IPS-18c (cell line): ENCODE measurements at regions not wholly inside any gene's neighbourhood (a gene's known extent, or its start where the extent isn't known, plus 50 kb on each side); places are given as distances from the start of the nearest gene placed in this dataset.
"Not testable (repeated sequence)": the region's sequence is repeated elsewhere in the genome, so short reads cannot be mapped to it uniquely, and the experiment has no call there.

Experiments used
- H3K4me3 ChIP-seq: 2 replicates; pipeline ENCODE4 v1.7.0; 2013; ENCODE audit warnings: low read depth, mild to moderate bottlenecking, low read length, moderate library complexity; ENCODE audit not compliant: insufficient read depth
- H3K9me3 ChIP-seq: one replicate; pipeline ENCODE4 v1.6.1; 2013; ENCODE audit warnings: mild to moderate bottlenecking, low read length, moderate library complexity; ENCODE audit not compliant: control insufficient read depth, insufficient read depth

DNA sequence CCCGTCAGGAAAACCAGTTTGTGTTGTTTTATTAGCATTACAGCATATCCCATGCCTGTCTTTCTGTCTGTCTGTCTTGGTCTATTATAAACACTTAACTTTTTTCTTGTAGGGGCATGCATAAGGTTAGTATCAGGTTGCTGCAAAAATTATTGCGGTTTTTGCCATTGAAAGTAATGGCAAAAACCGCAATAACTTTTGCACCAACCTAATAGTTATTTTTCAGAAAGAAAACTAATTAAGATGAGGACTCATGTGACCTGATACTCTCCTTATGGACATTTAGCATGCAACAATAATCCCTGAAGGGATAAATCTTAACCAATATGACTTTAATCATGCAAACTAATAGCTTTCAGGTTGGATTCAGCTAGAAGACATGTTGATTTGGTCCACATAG is 326.7 kb upstream of the SUCLG2 start:
- no peak overlapping the region for H3K4me3 ChIP-seq
- no peaks in the 10 kb centered on the region for H3K9me3 ChIP-seq

DNA sequence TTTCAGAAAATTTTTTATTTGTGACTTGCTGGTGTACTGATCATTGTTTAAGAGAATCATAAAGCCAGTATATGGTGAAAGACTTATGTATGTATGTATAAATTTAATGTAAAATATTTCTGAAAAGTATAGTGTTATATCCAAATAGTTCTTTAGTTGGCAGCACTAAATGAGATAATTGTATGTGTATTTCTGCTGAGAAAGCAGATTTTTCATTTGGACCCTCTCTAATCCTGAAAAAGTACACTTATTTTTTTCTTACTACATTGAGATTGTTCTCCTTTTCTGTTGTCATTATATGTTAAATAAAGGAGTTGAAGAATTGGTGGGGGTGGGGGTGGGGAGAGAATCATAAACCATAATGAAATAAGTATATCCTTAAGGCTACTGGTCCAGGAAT is 324.9 kb upstream of the SUCLG2 start:
- Histone ChIP-seq H3K9me3 (no peaks in the 10 kb centered on the region), H3K4me3 (no peak overlapping the region)

DNA sequence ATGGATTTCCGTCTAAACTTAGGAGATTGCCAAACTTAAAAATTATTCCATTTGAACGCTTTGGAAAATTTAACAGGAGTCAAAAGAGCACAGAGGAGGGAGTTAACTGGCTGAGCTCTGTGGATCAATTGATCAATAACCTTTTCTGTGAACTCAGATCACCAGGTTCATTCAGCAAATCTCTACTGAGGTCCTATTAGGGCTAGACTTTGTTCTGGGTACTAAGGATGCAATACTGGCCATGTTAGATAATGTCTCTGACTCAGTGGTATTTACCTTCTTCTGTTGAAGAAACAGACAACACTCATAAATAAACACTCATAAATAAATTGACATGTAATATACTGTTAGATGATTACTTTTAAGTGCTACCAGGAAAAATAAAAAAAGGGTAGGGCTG is 323.4 kb upstream of the SUCLG2 start:
- no peaks in the 10 kb centered on the region for H3K9me3 ChIP-seq

DNA sequence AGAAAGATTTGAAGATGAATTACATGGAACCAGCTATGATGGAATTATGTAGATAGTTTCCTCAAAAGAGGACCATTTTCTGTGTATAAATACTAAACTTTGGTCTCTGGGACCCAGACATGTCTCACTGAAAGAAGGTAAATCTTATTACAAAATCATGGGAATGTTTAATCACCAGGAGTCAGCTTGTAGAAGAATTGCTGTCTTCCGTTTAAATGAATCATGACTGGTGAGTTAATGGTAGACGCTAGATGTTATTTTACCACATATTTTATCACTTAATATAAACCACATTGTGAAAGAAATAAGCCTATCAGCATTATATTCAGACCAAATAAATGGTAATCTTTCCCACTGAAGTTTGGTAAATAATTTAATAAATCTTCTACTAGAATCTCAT is 322.3 kb upstream of the SUCLG2 start:
- no peak overlapping the region for H3K4me3 ChIP-seq

More for the DNA sequence above, 323.4 kb upstream of the SUCLG2 start:
- H3K4me3 ChIP-seq = no peak overlapping the region

DNA sequence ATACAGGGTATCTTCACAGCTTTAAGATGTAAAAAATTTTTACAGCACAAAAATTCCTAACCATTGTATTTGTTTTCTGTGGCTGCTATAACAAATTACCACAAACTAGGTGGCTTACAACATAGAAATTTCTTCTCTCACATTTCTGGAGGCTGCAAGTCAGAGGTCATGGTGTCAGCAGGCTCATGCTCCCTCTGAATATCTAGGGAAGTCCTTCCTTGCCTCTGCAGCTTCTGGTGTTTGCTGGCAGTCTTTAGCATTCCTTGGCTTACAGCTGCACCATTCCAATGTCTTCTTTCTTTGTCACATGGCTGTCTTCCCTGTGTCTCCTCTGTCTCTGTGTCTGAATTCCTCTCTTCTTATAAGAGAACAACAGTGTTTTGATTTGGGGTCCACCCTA is 310.2 kb upstream of the SUCLG2 start:
- H3K4me3 ChIP-seq = no peak overlapping the region

More for the DNA sequence above, 322.3 kb upstream of the SUCLG2 start:
- no peaks in the 10 kb centered on the region for H3K9me3 ChIP-seq

DNA sequence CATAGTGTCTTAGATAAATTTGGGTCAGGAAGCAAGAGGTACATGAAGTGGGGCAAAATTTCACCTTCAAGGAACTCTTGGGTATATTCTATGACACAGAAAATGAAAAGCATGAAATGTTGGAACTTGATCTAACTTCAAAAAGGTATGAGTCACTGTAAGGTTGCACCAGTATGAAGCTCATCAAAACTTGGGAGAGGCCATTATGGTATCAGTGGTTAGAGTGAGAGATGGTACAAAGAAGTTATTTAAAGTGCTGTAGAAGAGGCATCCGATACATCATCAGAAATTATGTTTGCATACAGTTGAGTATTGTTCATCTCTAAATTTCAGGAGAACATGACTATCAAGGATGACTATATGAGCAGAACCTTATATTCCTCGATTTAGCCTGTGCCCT is 302.9 kb upstream of the SUCLG2 start:
- H3K4me3 ChIP-seq = no peak overlapping the region
- H3K9me3 ChIP-seq = no peaks in the 10 kb centered on the region

More for the DNA sequence above, 310.2 kb upstream of the SUCLG2 start:
- H3K9me3 ChIP-seq = no peaks in the 10 kb centered on the region

DNA sequence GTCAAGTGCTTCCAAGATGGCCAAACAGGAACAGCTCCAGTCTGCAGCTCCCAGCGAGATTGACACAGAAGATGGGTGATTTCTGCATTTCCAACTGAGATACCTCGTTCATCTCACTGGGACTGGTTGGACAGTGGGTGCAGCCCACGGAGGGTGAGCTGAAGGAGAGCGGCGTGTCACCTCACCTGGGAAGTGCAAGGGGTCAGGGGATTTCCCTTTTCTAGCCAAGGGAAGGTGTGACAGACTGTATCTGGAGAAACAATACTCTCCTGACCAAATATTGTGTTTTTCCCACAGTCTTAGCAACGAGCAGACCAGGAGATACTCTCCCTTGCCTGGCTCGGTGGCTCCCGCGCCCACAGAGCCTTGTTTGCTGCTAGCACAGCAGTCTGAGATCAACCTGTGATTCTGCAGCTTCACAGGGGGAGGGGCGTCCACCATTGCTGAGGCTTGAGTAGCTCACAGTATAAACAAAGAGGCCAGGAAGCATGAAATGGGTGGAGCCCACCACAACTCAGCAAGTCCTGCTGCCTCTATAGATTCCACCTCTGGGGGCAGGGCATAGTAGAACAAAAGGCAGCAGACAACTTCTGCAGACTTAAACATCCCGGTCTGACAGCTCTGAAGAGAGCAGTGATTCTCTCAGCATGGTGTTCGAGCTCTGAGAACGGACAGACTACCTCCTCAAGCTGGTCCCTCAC is 293.5 kb upstream of the SUCLG2 start:
- Histone ChIP-seq H3K4me3 (no peak overlapping the region), H3K9me3 (no peaks in the 10 kb centered on the region)

DNA sequence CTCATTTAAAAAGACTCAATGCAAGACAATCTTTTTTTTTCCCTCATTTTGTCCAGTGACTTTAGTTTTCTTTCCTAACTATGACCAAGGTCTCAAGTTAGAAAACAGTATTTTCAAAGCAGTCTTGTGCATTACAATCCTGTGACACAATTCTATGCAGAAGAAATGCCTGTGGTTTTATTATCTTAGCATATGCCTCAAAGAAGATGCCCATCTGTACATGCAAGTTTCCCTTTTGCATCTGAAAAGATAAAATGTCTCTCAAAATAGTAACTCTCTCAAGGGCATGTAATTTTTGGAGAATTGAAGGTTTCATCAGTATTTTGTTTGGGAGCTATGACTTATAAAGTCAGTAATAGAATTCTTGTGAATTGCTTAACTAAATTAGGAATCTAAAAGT is 292.0 kb upstream of the SUCLG2 start:
- no peak overlapping the region for H3K4me3 ChIP-seq
- H3K9me3 ChIP-seq = no peaks in the 10 kb centered on the region

DNA sequence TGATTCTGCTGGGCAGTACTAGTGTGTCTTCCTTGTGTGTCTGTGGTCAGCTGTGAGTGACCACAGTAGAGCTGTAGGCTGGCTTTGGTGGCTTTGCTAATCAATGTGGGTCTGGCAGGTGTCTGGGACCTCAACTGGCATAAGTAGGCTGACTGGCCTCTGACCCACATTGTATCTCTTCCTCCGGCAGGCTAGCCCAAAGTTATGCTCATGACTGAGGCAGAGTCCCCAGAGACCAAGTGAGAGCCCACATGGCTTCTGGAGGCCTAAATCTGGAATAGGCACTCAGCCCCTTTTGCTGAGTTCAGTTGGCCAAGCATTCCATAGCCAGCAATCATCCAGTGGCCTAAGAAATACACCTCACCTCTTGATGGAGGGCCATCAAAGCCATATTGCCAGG is 289.1 kb upstream of the SUCLG2 start:
- H3K9me3 ChIP-seq = no peaks in the 10 kb centered on the region

DNA sequence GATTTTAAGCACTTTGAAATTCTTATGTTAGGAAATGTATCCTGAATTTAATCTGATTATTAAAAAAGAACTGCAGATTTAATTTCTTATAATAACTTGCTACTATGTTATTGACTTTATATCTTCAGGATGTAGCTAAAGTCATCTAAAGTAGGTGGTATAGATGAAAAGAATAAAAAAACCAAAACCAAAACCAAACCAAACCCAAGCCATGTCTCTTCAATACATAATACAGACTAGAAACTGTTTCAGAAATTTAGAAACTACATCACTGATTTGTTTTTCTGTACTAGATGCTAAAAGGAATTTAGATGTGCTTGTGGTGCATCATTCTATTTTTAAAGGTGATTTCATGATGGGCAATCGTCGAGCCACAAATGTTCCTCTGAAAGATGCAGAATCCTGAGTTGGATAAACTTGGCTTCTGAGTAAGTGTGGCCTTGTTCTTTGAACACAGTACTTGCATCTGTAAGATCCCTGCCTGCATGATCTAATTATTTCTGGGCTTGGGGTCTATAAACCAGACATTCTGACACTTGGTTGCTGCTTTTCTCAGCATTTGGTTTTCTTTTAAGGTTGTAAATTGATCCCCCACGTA is 287.1 kb upstream of the SUCLG2 start:
- Histone ChIP-seq H3K9me3 (no peaks in the 10 kb centered on the region), H3K4me3 (no peak overlapping the region)

More for the DNA sequence above, 289.1 kb upstream of the SUCLG2 start:
- no peak overlapping the region for H3K4me3 ChIP-seq

DNA sequence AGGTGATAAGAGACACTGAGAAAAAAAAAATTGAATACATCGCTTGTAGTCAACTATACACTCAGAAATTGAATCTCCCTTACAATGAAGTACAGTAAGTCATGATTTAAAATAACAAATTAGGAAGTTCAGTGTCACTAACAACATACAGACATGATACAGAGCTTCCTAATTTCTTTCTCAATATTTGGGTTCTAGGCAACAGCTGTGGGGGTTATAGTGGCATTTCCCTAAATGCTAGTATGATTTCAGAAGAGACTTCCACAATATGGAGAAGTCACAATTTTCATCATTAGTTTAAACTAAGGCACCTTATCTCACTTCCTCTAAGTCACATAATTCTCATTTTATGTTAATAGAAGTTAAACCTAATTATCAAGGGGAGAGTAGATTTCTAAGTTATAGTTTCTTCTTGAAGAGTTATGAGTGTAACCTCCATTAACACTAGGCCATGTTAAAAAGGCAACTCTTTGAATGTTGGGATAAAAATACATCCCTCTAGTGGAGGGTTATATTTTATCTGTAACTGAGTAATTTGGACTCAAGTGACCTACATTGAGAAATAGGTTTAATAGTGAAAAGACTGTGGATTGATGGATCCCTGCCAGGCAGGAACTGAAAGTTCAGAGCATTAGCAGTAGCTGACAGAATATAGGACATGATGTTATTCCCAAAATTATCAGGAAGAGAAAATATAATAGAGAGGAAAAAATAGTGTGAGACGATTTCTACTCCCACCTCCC is 286.0 kb upstream of the SUCLG2 start:
- no peaks in the 10 kb centered on the region for H3K9me3 ChIP-seq
- no peak overlapping the region for H3K4me3 ChIP-seq

DNA sequence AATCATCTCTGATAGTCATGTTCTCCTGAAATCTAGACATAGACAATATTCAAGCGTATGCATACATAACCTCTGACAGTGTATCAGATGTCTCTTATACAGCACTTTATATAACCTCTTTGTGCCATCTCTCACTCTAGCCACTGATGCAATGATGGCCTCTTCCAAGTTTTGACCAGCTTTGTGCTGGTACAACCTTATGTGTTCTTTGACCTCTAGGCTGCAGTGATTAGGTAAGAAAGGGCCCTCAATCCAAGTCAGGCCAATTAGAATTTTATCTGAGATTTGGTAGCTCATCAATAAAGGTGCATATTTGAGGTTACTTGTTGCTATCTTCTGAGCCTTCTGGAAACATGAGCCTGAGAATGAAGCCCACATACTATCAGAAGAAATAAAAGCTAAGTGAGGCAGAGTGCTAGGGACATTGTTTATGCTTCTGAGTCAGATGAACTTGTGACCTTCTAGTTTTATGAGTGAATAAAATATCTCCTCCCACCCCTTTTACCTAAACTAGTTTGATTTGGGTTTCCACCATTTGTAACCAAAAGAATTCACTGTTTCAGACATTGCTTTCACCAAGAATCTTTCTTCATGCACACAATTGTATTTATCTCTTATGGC is 283.2 kb upstream of the SUCLG2 start:
- H3K4me3 ChIP-seq = no peak overlapping the region

DNA sequence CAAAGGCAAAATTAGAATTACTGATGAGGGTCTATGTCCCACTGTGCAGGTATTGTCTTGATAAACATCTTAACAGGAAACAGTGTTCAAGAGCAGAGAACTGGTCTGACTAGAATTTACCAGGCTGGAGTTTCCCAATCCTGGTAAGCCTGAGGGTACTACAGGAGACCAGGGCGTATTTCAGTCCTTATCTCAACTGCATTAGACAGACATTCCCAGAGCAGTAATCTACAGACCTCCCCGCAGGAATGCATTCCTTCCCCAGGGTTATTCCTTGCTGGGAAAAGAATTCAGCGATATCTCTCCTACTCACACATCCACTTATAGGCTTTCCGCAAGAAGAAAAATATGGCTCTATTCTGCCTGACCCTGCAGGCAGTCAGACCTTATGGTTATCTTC is 276.0 kb upstream of the SUCLG2 start:
- H3K4me3 ChIP-seq, H3K9me3 ChIP-seq: not testable (repeated sequence)

More for the DNA sequence above, 283.2 kb upstream of the SUCLG2 start:
- H3K9me3 ChIP-seq = no peaks in the 10 kb centered on the region

DNA sequence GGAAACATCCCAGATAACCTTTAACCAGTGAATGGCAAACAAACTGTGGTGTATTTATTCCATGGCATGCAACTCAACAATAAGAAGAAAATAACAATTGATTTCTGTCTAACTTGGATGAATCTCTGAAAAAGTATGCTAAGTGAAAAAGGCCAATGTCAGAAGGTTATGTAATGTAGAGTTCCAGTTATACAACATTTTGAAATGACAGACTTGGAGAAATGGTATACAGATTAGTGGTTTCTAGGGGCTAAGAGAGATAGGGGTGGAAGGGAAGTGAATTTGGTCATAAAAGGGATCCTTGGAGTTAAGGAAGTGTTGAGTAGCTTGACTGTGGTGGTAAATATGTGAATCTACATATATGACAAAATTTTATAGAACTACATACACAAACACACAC is 269.4 kb upstream of the SUCLG2 start:
- no peak overlapping the region for H3K4me3 ChIP-seq
- H3K9me3 ChIP-seq = peaks cover 2% of the 10 kb centered on the region

DNA sequence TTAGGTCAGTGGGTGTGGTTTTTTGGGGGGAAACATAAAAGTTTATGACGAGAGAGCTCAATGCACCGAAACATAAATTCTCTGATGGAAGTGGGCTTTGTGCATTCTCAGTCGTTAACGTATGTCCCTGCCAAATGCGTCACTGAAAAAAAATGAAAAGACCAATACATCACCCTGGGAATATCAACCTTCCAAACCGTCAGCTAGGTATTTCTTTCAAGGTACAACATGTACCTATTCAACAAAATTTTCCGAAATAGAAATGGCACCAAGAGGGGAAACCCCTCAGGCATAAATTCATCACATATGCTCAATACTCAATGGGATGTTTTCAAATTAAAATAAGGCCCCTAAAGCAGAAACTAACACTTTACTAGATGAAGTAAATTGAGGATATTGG is 266.6 kb upstream of the SUCLG2 start:
- no peak overlapping the region for H3K4me3 ChIP-seq

DNA sequence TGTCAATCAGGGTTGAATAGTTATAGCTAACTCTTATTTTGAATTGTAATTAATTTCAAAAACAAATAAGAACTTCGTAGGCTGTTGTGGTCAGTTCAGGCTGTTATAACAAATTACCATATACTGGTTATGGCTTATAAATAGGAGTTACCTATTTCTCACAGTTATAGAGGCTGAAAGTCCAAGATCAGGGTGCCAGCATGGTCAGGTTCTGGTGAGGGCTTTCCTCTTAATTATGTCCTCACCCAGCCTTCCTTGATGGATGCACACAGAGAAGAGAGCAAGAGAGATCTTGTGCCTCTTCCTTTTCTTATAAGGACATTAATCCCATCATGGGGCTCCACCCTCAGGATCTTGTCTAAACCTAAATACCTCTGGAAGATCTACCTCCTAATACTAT is 265.9 kb upstream of the SUCLG2 start:
- no peaks in the 10 kb centered on the region for H3K9me3 ChIP-seq
- H3K4me3 ChIP-seq = no peak overlapping the region

More for the DNA sequence above, 266.6 kb upstream of the SUCLG2 start:
- no peaks in the 10 kb centered on the region for H3K9me3 ChIP-seq

DNA sequence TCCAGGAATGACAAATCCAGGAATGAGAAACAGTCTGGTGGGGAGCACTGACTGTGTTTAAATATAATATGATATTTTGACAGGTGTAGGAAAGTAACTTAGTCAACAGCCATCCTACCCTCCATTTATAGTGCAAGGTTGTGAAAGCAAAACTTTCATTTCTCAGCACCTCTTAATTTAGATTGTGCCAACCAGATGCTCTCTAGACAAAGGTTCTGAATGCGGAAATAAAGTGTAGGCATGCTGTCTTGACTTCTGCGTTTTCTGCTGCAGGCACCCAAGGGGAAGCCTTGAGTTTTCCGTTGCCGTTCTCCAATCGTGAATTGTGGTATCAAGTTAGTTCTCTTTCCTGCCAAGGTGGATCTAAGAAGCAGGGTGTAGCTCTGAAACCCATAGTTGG is 261.9 kb upstream of the SUCLG2 start:
- Histone ChIP-seq H3K4me3 (no peak overlapping the region), H3K9me3 (no peaks in the 10 kb centered on the region)

DNA sequence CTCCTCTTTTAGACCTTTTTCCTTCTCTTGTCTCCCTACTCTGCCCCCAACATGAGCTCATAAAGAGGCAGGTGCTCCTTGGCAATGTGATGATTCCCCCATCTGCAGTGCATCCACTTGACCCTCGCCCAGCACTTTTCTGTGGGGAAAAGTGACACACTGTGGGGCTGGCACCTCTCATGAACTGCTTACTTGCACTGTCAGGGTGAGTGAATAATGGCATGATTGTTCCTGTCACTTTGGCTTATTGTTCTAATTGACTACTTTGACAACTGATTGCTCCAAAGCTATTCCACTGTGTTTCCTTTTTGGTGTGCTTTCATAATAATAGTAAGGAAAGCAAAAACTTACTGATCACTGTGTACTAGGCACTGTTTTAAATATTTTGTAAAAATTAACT is 253.3 kb upstream of the SUCLG2 start:
- H3K4me3 ChIP-seq = no peak overlapping the region
- H3K9me3 ChIP-seq = no peaks in the 10 kb centered on the region
